GM03348 (cell line): ENCODE measurements at regions not wholly inside any gene's neighbourhood (a gene's known extent, or its start where the extent isn't known, plus 50 kb on each side); places are given as distances from the start of the nearest gene placed in this dataset.
"Not testable (repeated sequence)": the region's sequence is repeated elsewhere in the genome, so short reads cannot be mapped to it uniquely, and the experiment has no call there.

Experiments
- DNase-seq: peaks from one replicate; pipeline ENCODE4 v3.0.0; 2012; ENCODE audit warnings: low spot score

DNA sequence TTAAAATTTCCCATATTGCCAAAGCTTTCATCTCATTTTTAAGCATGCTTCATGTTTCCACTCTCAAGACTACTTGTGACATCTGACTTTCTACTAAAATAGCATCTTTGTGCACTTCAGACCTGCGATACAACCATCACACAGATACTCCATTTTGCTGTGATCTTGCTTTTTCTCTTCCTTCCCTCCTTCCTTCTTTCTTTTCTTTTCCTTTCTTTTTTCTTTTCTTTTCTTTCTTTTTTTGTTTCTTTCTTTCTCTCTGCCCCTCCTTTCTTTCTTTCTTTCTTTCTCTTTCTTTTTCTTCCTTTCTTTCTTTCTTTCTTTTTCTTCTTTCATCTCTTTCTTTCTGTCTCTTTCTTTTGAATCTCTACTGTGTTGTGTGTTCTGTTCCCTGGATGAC is 194.0 kb upstream of the KCND2 start:
- DNase-seq = no peak

DNA sequence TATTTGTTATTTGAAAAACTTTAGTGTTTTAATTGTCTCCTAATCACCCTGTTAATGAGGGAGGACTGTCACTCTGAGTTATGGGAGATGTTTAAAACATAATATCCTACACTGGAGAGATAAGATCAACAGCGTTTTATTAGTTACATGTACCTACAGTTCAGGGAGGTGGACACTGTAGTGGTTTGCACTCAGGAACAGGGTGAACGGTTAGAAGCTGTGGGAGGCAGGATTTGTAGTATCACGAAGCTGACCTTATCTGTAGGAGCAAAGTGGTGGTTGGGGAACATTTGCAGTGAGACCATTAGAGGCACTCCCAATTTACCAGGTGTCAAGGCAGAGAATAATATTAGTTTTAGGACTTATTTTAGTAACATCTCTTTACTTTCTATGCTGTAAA is 193.3 kb upstream of the KCND2 start:
- DNase-seq = no peak

DNA sequence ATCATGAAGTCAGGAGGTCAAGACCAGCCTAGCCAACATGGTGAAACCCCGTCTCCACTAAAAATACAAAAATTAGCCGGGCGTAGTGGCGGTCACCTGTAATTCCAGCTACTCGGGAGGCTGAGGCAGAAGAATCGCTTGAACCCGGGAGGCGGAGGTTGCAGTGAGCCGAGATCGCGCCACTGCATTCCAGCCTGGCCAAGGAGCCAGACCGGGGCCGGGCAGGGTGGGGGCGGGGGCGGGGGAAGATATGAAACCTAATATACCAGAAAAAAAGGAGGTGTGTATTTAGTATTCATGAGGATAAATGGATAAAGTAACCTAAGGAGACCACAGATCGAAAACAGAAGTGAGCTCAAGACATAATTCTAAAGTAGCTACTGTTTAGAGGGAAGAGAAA is 186.5 kb upstream of the KCND2 start:
- DNase-seq = not testable (repeated sequence)

DNA sequence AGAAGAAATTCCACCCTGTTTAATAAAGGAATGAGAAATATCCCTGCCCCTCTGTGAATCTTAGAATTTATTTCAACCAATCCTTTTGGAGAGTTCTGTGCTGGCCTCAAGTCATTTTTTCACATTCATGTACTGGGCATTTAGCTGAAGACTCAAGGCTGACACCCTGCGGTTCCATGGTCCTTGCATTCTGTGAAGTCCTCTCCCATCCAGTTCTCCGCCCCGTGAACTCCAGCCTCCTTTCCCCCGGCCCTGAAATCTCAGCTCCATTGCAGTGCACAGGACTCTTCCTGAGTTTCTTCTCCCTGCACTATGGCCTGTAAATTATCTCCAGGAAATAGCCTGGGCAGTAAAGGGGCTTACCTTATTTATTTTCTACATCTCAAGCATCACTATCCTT is 183.0 kb upstream of the KCND2 start:
- DNase-seq = no peak

DNA sequence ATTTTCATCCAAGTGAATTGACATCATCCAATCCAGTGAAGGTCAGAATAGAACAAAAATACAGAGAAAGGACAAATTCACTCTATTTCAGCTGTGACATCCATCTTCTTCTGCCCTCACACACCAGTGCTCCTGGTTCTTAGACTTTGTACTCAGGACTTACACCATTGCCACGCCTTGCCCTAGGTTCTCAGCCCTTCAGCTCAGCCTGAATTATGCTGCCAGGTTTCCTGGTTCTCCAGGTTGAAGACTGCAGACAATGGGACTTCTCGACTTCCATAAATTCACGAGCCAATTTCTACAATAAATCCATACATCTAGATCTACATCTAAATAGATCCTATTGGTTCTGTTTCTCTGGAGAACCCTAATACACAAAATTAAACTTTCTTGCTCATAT is 181.2 kb upstream of the KCND2 start:
- no peak for DNase-seq

DNA sequence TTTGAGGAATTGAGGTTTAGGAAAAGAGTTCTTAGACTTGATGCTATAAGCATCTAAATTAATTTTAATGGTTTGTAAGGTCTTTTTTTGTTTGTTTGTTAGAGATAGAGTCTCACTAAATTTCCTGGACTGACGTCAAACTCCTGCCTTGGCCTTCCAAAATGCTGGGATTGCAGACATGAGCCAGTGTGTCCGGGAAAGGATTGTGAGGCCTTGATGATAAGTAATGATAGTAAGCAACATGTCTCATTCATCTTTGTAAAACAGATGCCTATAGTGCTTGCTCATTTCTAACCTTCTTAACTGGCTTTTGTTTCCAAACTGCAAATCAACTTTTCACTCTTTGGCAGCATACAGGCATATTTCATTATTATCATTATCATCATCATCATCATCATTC is 176.0 kb upstream of the KCND2 start:
- no peak for DNase-seq

DNA sequence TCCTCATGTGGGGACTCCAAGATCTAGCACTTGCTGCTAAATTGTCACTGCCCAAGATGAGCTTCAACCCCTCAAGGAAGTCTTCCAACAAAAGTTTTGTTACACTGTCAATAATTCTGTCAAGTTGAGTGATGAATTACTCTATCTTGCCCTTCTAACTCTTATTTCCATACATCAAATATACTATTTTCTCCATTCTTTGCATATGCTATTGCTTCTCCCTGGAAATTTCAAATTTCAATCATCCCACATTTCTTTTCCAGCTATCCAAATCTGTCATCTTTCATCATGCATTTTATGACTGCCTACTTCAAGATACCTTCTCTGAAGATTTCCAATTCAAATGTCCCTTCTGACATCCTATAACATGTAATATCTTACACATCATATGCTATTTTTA is 175.2 kb upstream of the KCND2 start:
- DNase-seq = no peak

DNA sequence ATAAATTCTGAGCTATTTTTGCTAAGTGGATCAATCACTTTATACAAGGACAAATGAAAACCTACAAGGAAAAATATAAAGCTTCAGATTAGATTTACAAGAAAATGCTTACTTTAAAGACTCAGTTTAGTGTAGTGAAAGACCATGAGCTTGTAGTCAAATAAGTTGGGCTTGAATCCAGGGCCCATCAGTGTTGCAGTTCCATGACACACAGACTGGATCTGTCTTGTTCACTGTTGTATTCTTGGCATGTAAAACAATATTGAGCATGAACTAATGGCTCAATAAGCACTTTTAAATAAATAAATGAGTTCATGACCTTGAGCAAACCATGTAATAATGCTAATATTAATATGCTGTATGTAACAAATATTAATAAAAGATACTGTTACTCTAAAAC is 164.6 kb upstream of the KCND2 start:
- DNase-seq = no peak

DNA sequence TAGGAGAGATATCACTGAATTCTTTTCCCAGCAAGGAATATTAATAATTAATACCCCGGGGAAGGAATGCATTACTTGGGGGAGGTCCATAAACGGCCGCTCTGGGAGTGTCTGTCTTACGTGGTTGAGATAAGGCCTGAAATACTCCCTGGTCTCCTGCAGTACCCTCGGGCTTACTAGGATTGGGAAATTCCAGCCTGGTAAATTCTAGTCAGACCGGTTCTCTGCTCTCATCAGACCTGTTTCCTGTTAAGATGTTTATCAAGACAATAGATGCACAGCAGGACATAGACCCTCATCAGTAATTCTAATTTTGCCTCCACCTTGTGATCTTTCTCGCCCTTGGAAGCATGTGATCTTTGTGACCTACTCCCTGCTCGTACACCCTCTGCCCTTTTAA is 162.8 kb upstream of the KCND2 start:
- no peak for DNase-seq

DNA sequence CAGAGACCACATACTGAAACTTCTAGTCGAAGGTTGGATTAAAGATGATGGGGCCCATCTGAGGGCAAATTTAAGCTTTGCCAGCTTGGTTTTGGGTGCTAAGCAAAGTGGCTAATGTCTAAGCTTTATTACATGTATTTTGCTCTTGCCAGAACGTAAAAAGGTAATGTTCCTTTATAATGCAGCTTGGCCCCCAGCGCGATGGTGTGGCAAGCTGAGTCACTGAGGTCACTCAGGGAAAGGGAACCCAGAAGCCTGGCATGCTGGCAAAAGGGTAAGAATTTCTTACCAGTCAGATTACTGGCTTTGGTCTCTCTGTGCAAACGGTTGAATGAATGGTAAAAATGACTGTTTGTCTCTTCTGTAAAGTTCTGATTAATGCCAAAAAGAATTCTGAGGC is 158.3 kb upstream of the KCND2 start:
- no peak for DNase-seq

DNA sequence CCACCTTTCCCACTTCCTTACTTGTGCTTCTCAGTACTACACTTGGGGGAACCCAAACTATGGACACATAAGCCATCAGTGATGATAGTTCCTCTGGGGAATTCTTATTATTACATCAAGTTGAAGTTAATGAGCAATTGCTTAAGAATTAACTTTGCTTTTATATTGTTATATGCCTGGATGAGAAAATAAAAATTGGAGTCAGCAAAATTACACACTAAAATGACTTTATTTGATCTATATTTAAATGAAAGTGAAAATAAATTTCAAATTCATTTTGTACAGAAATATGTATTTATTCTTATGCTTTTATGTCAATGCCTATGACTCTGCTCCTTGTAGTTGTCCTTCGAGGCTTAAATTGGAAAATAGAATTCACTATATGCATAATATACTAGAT is 149.4 kb upstream of the KCND2 start:
- DNase-seq = no peak

DNA sequence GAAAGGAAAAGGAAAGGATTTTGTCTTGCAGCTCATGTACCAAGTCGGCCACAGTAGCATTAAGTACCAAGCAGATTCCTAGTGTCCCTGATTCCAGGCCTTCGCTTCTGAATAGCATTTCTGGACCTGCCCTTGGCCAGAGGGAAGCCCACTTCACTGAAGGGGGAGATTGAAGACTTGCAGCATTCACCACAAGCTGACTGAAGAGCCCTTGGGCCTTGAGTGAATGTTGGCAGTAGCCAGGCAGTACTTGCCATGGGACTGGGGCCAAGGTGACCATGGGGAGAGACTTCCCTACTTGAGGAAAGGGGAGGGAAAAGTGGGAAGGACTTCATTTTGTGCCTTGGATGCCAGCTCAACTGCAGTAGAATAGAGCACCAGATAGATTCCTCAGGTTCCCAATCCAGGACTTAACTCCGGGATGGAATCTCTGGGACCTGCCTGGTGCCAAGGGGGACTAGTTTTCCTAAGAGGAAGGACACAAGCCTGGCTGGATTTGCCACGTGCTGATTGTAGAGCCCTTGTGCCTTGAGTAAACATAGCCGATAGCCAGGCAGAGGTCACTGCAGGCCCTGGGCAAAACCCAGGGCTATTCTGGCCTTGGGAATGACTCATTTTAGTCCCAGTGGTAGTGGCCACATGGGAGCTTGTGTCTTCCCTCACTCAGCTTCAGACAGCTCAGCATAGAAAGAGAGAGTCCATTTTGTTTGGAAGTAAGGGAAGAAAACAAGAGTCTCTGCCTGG is 141.7 kb upstream of the KCND2 start:
- DNase-seq = no peak

DNA sequence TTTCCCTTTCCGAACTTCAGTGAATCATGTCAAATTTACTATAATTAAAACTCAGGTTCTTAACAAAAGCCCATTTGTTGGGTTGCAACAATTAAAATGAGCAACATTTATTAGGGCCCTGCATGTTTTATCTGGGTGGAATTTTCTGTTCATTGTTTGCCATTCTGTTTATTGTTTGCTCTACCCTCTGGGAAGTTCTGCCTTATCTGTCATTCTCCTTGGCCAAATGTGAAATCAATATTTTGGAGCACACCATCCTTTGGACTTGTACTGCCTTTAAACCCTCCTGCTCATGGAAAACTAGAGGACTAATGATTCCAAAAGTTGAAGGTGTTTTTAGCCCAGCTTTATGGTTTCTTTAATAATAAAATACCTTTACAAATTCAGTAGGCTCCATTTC is 134.5 kb upstream of the KCND2 start:
- DNase-seq = no peak

DNA sequence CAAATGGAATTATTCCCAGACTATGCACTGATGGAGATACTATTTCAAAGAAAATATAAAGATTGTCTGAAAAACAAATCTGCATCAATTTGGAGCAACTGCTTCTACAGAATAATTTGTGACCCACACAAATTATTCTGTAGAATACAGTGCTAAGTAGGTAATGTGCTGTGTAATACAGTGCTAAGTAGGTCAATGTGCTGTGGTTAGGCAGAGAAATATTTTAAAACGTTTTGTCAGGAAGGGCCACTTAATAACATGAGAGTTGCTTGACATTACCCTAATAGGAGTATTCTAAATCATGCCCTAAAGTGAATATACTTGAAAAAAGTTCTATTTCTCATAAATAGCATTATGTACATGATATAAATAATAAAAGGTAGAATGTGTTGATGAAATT is 116.5 kb upstream of the KCND2 start:
- DNase-seq = no peak

DNA sequence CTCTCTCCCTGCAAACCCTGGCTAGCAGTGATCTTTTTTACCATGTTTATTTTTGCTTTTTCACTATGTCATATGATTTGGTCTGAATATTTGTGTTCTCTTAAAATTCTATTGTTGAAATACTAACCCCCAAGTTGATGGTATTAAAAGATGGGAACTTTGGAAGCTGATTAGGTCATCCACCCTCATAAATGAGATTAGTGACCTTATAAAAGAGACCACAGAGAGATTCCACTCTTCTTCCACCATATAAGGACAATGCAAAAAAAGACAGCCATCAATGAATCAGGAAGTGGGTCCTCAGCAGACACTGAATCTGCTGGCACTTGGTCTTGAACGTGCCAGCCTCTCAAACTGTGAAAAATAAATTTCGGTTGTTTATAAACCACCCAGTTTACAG is 112.8 kb upstream of the KCND2 start:
- no peak for DNase-seq

DNA sequence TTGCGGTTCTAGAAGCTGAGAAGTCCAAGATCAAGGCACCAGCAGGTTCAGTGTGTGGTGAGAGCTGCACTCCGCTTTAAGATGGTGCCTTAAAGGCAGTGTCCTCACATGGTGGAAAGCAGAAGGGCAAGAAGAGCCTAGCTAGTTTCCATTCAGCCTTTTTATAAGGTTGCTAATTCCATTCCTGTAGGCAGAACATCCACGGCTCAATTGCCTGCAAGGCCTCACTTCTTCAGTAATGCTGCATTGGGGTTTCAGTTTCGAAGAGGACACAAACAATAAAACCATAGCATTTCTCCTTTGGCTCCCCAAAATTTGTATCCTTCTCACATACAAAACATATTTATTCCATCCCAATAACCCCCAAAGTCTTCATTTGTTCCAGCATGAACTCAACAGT is 109.5 kb upstream of the KCND2 start:
- no peak for DNase-seq

DNA sequence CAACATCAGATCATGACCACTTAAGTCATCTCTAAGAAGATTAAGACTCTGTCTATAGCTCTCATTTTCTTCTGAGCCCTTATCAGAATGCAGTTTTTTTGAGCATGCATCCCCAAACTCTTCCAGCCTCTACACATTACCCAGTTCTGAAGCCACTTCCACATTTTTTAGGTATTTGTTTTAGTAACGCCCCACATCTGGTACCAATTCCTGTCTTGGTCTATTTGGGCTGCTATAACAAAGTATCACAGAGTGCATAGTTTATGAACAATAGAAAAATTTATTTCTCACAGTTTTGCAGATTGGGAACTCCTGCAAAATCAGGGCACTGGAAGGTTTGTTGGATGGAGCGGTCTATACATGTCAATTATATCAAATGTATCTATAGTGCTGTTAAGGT is 107.7 kb upstream of the KCND2 start:
- peak; percentile 19 for DNase-seq

DNA sequence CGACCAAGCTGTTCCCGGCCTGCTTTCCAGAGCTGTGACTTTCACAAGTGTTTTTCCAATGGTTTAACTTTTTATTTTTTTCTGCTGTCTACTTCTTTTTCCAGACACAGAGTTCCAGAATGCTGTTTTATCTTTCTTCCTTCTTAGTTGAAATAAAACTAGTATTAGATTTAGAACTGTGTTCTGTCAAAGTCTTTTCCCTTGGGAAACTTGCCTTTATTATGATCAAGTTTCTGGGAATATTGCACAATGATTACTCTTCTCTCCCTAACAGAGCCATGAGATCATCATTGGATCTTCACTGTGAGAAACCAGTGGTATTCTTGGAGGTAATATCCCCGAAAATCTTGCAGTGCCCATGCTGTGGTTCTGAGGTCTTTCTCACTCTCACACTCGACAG is 104.9 kb upstream of the KCND2 start:
- DNase-seq = peak; percentile 71

DNA sequence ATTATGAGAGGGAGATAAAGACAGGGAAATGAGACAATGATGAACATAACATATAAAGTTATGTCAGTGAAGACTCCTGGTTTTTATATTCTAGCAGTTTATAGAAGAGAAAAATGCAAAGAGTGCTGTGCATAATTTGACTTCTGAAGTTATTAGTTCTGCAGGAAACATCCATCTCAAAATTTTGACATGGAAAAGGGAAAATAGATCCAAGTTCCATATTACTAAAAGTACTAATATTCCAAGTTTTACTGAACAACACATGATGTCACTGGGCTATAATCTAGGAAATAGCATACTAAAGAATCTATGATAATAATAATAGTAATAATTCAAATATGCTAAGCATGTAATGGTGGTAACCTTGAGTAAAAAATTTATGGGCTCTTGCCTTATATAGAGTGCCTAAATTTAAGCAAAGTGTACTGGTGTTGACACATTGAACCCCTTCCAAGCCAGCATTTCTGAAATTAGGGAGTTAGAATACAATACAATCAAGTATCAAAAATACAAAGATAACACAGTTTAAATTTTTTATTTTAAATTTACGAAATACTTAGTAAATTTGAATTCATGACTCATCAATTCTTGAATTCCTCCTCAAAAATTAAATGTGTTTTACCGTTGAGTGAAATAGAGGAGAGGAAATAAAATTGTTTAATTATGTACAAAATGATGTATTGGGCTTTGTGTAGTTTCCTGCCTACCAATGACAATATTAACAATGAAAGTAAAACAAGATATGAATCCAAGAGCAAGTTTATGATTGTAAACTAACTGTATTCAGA is 102.8 kb upstream of the KCND2 start:
- DNase-seq = peak; percentile 21

DNA sequence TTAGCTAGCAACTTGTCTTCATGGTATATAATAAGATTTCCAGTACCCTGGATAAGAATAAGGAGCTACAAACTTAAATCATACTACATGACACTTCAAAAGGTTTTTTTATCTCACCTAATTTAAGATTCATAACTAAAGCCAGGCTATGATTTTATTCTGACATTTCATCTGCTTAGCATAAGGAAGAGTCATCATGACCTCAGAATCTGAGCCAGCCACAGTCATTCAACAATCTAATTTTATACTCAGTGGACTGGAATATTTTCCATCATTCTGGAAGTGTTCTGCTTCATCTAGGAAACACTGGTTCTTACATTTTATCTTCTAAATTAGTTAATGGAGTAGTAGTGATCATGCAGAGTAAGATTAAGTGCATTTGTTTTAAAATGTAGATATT is 102.1 kb upstream of the KCND2 start:
- peak; percentile 36 for DNase-seq

DNA sequence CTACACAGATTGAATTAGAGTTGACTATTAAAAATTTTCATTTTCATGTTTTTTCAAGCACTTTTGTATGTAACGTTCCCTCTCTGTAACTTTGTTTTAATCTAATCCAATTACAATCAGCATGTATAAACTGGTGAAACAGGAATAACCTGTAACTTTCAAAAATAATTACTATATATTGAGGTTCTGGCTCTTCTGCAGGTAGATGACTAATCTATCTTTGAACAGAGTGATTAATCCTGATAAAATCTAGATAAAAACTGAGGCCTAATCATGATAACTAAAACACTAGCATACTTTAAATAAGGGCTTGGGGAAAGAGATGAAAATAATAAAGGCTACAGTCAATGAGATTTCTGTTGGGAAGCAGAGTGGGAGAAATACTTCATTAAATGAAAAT is 101.6 kb upstream of the KCND2 start:
- DNase-seq = no peak

DNA sequence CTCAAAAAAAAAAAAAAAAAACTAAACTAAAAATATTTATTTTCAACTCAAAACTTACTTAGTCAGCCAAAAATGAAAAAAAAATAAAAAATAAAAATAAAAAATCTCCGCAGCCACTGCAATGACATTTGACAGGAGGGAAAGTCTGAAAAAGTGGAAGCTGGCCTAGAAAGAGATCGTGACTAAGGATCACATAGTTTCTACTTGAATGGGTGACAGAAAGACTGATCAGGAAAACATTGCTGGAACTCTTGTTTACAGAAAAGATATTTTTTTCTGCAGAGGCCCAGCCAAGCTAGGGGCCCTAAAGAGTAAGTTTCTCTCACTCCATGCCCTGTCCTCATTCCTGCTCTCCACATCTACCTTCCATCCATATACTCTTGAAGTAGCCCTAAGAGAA is 92.8 kb upstream of the KCND2 start:
- DNase-seq = peak; percentile 41

DNA sequence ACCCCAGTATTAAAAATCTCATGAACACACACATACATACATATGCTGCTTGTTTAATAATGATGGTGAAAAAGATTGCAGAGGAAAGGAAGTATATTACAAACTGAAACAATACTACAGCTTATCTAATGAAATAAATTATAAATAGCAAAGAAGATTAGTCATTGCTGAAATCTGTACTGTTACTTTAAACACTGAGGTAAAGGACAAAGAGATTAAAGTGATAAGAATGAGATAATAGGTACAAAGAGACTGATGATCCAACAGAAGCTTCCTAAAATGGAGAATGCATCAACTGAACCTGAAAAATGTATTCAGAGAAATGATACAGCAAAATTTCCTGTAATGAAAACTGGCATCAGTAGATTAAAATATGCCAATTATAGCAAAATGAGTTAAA is 91.5 kb upstream of the KCND2 start:
- DNase-seq = no peak

DNA sequence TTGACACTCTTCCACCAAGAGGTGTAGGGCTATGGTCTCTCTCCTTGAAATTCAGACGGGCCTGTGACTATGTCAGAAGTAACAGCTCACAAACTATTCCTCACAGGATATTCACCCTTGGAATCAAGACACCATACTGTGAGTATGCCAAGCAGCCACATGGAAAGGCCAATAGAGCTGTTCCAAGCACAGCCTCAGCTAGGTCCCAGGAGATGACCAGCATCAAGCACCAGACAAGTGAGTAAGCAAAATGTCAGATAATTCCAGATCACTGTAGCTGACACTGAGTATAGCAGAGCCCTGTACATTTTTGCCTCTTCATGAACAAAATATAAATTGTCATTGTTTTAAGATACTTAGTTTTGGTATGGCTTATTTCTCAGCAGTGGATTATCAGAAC is 88.1 kb upstream of the KCND2 start:
- DNase-seq = no peak
